ENCODE measurements at regions not wholly inside any gene's neighbourhood (a gene's known extent, or its start where the extent isn't known, plus 50 kb on each side); places are given as distances from the start of the nearest gene placed in this dataset.

GRCh38 chr10:78358982-78359381, 325.3 kb downstream of the RPS24 start:
- peaks cover 4% of the 10 kb centered on the region for H3K9me3 Mint-ChIP-seq (ENCODE audit: unreplicated experiment)
- H3K27me3 Mint-ChIP-seq (ENCODE audit: unreplicated experiment) = peaks cover 10% of the 10 kb centered on the region
- no peak overlapping the region for H3K4me3 Mint-ChIP-seq (ENCODE audit: unreplicated experiment)
- no peak for DNase-seq
- H3K4me1 Mint-ChIP-seq (ENCODE audit: low read depth, unreplicated experiment) = peaks cover 19% of the 10 kb centered on the region
- TF ChIP-seq, protein P1, sequence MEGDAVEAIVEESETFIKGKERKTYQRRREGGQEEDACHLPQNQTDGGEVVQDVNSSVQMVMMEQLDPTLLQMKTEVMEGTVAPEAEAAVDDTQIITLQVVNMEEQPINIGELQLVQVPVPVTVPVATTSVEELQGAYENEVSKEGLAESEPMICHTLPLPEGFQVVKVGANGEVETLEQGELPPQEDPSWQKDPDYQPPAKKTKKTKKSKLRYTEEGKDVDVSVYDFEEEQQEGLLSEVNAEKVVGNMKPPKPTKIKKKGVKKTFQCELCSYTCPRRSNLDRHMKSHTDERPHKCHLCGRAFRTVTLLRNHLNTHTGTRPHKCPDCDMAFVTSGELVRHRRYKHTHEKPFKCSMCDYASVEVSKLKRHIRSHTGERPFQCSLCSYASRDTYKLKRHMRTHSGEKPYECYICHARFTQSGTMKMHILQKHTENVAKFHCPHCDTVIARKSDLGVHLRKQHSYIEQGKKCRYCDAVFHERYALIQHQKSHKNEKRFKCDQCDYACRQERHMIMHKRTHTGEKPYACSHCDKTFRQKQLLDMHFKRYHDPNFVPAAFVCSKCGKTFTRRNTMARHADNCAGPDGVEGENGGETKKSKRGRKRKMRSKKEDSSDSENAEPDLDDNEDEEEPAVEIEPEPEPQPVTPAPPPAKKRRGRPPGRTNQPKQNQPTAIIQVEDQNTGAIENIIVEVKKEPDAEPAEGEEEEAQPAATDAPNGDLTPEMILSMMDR (IDR thresholded peaks at IDR 0.05; ENCODE audit: partially characterized antibody, unreplicated experiment) = no peak
- no peaks in the 10 kb centered on the region for H3K36me3 Mint-ChIP-seq (ENCODE audit: unreplicated experiment)
- H3K27ac Mint-ChIP-seq (ENCODE audit: unreplicated experiment) = no peak overlapping the region

DNA sequence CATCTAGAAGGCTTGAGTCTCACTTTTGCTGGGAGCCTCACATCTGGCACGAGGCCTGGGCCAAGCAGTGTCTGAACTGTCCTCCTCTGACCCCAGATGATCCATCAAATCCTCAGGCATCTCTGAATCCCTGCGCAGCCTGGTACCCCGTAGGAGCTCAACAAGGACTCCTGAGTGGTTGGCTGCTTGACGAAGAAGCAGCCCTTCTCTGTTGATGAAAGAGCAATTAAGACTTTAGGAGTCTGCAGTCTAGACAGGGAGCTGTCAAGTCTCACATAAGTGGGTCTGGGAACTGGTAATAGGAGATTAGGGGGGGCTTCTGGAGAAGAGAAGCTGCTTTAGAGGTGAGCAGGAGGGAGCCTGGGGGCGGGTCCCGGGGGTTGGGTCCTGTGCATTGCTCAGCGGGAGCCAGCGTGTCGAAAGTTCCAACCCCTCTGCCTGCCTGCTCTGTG, 326.0 kb downstream of the RPS24 start:
- Mint-ChIP-seq H3K4me1 (ENCODE audit: low read depth, unreplicated experiment) (peaks cover 19% of the 10 kb centered on the region), H3K9me3 (ENCODE audit: unreplicated experiment) (peaks cover 4% of the 10 kb centered on the region), H3K4me3 (ENCODE audit: unreplicated experiment) (no peak overlapping the region), H3K27ac (ENCODE audit: unreplicated experiment) (no peak overlapping the region), H3K27me3 (ENCODE audit: unreplicated experiment) (peaks cover 10% of the 10 kb centered on the region), H3K36me3 (ENCODE audit: unreplicated experiment) (no peaks in the 10 kb centered on the region)
- TF ChIP-seq, protein P1 (IDR thresholded peaks at IDR 0.05; ENCODE audit: partially characterized antibody, unreplicated experiment) = no peak
- no peak for DNase-seq

DNA sequence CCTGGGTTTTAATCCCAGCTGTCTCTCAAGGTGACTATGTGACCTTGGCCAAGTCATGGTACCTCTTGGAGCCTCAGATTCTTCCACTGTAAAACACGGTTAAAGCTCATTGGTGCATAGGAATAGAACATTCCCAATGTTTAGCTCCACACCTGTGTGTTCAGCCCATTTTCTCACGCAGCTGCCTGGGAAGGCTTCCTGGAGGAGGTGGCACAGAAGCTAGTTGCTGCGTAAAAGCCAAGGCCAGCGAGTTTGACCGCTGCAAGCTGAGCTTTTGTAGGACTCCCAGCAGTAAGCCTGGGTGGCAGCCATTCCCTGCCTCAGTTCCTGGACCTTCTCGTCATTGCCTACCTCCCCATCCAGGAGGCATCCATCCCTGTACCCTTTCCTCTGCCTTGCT, 326.6 kb downstream of the RPS24 start:
- DNase-seq = no peak
- Mint-ChIP-seq H3K36me3 (ENCODE audit: unreplicated experiment) (no peaks in the 10 kb centered on the region), H3K9me3 (ENCODE audit: unreplicated experiment) (peaks cover 4% of the 10 kb centered on the region), H3K27me3 (ENCODE audit: unreplicated experiment) (peaks cover 10% of the 10 kb centered on the region), H3K27ac (ENCODE audit: unreplicated experiment) (no peak overlapping the region), H3K4me1 (ENCODE audit: low read depth, unreplicated experiment) (peaks cover 19% of the 10 kb centered on the region), H3K4me3 (ENCODE audit: unreplicated experiment) (no peak overlapping the region)
- TF ChIP-seq, protein P1 (IDR thresholded peaks at IDR 0.05; ENCODE audit: partially characterized antibody, unreplicated experiment) = no peak

- peaks cover 19% of the 10 kb centered on the region for H3K4me1 Mint-ChIP-seq (ENCODE audit: low read depth, unreplicated experiment)
- H3K36me3 Mint-ChIP-seq (ENCODE audit: unreplicated experiment) = no peaks in the 10 kb centered on the region
- H3K4me3 Mint-ChIP-seq (ENCODE audit: unreplicated experiment) = no peak overlapping the region
- no peak overlapping the region for H3K27ac Mint-ChIP-seq (ENCODE audit: unreplicated experiment)
- TF ChIP-seq, protein P1 (IDR thresholded peaks at IDR 0.05; ENCODE audit: partially characterized antibody, unreplicated experiment) = no peak
- no peak for DNase-seq
- H3K9me3 Mint-ChIP-seq (ENCODE audit: unreplicated experiment) = peaks cover 4% of the 10 kb centered on the region
- peaks cover 10% of the 10 kb centered on the region for H3K27me3 Mint-ChIP-seq (ENCODE audit: unreplicated experiment)
Observed at GRCh38 chr10:78361031-78361430, 327.4 kb downstream of the RPS24 start.

DNA sequence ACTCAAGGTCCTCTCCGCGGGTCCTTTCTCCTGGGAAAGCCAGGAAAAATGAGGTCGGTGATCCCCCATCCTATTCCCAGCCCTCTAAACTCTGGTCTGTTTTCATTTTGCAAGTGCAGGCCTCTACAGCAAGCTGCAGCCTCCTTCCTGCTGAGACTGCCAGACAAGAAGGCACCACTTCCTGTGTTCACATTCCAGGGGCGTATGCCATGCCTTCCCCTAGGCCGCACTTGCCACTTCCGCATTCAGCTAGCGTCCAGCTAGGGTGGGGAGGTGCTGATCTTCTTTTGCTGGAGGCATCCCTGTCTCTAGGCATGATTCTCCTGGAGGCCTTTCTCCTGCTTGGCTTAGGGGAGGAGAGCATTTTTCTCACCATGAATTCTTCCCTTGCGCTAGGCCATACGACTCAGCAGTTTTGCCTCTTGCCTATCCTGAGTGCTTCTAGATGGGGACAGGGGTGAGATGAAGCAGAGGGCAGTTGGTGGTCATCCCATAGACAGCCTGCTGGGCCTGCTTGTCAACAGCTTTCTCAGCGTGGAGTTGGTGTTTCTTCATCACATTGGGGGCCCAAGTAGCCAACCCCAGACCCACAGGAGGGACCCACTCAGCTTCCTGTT, 328.9 kb downstream of the RPS24 start:
- TF ChIP-seq, protein P1 (IDR thresholded peaks at IDR 0.05; ENCODE audit: partially characterized antibody, unreplicated experiment) = no peak
- Mint-ChIP-seq H3K27ac (ENCODE audit: unreplicated experiment) (no peak overlapping the region), H3K4me3 (ENCODE audit: unreplicated experiment) (no peak overlapping the region), H3K36me3 (ENCODE audit: unreplicated experiment) (no peaks in the 10 kb centered on the region), H3K9me3 (ENCODE audit: unreplicated experiment) (peaks cover 2% of the 10 kb centered on the region), H3K4me1 (ENCODE audit: low read depth, unreplicated experiment) (peaks cover 9% of the 10 kb centered on the region), H3K27me3 (ENCODE audit: unreplicated experiment) (peaks cover 10% of the 10 kb centered on the region)
- DNase-seq = no peak
